ENCODE measurements at regions not wholly inside any gene's neighbourhood (a gene's known extent, or its start where the extent isn't known, plus 50 kb on each side); places are given as distances from the start of the nearest gene placed in this dataset.
"Not testable (repeated sequence)": the region's sequence is repeated elsewhere in the genome, so short reads cannot be mapped to it uniquely, and the experiment has no call there.

DNA sequence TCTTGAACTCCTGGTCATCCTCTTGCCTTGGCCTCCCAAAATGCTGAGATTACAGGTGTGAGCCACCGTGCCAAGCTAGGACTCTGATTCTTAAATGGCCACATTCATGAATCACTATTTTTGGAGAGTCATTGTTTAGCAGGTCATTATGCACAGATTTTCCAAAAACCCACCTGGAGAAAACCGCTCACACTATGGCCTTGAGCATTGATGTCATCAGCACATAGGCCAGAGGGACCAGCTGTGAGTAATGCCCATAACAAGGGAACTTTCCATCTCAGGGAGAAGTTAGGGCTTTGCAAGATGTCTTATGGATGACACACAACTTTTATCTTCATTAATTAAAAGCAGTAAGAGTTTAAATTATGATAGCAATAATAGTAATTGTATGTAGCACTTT lies 86.4 kb upstream of the KIF5B start:
- DNase-seq (ENCODE audit: low read depth in 2 of 2, low spot score in 1 of 2), result no peak

GRCh38 chr10:32141018-32141807 lies 85.0 kb upstream of the KIF5B start:
- no peak for DNase-seq (ENCODE audit: low read depth in 2 of 2, low spot score in 1 of 2)

GRCh38 chr10:32140403-32140802 lies 84.2 kb upstream of the KIF5B start:
- DNase-seq (ENCODE audit: low read depth in 2 of 2, low spot score in 1 of 2), result no peak

- no peak for DNase-seq (ENCODE audit: low read depth in 2 of 2, low spot score in 1 of 2)
Observed at GRCh38 chr10:32139223-32140073, 83.2 kb upstream of the KIF5B start.

DNA sequence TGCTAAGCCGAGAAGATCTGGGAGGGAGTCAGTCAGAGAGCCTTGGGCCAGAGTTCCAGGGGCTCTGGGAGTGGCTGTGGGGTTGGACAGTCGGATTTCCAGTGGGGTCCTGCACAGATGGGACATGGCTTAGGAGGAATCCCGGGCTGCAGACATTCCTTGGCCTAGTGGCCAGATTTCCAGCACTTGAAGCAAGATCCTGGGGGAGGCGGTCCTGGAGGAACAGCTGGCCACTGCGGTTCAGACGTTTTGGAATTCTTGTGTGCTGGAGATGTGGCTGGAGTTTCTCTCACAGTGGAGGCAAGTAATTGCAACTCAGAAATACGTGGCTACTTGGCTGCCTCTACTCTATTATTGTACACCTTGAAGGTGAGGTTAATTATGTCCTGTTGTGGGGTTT lies 80.7 kb upstream of the KIF5B start:
- DNase-seq (ENCODE audit: low read depth in 2 of 2, low spot score in 1 of 2), result not testable (repeated sequence)

- not testable (repeated sequence) for DNase-seq (ENCODE audit: low read depth in 2 of 2, low spot score in 1 of 2)
Observed at GRCh38 chr10:32135796-32136195, 79.6 kb upstream of the KIF5B start.

DNA sequence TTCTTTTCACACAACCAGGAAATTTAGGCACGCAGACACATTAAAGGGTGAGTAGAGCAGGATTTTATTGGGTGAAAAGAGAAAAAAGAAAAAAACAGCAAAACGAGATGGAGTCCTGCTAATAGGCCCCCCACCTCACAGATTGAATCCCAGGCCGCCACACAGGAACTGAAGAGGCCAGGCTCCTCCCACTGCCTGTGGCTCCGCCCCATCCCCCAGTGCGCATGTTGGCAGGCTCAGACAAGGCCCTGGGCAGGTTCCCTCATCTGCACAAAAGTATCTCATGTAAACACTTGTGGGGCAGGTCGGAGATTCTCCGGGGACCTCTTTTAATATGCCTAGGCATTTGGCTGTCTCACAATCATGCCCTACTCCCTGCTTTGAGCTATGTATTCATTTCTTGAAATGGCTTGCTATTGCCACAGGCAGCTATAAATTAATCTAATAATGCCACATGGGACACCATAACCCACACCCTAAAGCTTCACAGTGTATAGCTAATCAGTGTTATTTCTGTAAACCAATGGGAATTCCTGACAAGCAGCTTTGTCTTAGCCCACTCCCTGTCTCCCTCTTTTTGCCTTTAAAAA lies 76.2 kb upstream of the KIF5B start:
- no peak for DNase-seq (ENCODE audit: low read depth in 2 of 2, low spot score in 1 of 2)

DNA sequence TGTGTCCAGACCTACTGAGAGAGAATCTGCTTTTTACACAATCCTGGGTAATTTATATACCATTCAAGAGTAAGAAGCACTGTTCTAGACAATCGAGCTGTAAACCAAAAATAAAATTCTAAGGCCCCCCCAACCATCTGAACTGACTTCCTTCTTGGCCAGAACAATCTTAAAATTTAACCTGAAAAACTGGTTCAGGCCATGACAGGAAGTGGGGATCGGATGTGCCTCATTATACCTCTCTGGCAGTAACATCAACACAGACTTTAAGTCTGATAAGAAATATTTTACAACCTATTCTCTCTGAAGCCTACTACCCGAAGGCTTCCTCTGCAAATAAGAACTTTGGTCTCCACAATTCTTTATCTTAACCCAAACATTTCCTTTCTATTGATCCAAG lies 75.2 kb upstream of the KIF5B start:
- no peak for DNase-seq (ENCODE audit: low read depth in 2 of 2, low spot score in 1 of 2)

GRCh38 chr10:32130788-32131187 lies 74.6 kb upstream of the KIF5B start:
- DNase-seq (ENCODE audit: low read depth in 2 of 2, low spot score in 1 of 2), result no peak

DNA sequence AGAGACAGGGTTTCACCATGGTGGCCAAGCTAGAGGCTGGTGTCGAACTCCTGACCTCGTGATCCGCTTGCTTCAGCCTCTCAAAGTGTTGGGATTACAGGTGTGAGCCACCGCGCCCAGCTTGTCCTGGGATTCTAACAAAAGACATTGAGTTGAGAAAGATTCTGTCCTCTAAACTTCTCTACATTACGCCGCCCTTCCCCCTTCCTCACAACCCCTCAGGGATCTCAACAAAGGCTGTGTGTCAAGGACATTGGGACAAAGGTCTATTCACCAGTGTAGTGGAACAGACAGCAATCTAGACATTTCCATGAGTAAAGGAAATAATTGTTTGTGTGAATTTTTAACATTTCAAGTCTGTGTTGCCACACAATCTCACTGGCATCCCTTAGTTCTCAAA lies 68.8 kb upstream of the KIF5B start:
- no peak for DNase-seq (ENCODE audit: low read depth in 2 of 2, low spot score in 1 of 2)

GRCh38 chr10:32123021-32123420 lies 66.8 kb upstream of the KIF5B start:
- no peak for DNase-seq (ENCODE audit: low read depth in 2 of 2, low spot score in 1 of 2)

DNA sequence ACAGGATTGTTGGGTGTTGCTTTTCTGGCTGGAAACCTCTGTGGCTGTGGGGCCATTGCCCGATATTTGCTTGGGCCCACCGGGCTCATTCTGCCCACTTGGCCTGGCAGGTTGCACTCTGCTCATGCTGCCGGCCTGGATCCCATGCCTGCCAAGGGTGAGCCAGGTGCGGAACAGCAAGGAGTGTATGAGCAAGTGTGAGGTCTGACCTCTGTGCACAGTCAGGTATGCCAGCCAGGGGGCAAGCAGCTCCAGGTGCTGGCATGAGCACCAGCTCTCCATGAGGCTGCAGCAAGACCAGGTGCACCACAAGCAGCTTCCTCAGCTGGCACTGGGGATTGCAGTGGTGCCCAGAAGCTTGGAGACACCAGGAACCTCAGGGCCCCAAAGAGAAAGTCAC lies 65.4 kb upstream of the KIF5B start:
- DNase-seq (ENCODE audit: low read depth in 2 of 2, low spot score in 1 of 2), result no peak

DNA sequence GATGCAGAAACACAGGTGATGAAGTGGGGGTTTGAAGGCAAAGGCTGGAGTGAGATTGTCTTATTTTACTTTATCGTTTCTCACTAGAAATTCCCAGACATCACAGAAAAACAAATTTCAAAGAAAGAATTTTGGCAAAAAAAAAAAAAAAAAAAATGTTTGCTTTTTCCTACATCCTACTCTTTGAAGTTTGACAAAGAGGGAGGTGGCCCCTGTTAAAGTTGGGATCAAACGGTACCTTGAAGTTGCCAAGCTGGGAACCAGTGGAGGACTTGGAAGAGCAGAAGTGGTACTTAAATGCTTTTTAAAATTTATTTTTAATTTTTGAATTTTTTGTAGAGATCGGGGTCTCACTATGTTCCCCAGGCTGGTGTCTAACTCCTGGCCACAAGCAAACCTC lies 63.9 kb upstream of the KIF5B start:
- no peak for DNase-seq (ENCODE audit: low read depth in 2 of 2, low spot score in 1 of 2)

- DNase-seq (ENCODE audit: low read depth in 2 of 2, low spot score in 1 of 2), result no peak
Observed at GRCh38 chr10:32114508-32114907, 58.3 kb upstream of the KIF5B start.

GRCh38 chr10:32112055-32112454 lies 55.8 kb upstream of the KIF5B start:
- DNase-seq (ENCODE audit: low read depth in 2 of 2, low spot score in 1 of 2), result no peak

- no peak for DNase-seq (ENCODE audit: low read depth in 2 of 2, low spot score in 1 of 2)
Observed at GRCh38 chr10:32111585-32111984, 55.4 kb upstream of the KIF5B start.

DNA sequence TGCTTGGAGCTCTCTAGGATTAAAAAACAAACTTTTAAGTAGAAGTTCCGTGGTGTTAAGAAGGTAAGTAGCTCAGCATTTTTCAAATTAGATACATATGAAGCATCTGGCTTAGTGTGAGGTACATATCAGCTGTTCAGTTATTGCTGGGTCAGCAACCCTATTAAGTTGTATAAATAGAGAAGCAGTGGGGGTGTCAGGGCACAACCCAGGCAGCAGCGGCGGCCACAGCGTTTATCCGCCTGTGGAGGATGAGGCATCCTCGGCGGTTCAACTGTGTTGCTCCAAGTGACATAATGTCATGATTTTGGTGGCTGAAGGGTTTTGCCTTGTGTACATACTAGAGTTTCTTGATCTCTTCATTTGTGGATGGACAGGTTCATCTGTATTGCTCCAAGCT lies 54.6 kb upstream of the KIF5B start:
- DNase-seq (ENCODE audit: low read depth in 2 of 2, low spot score in 1 of 2), result no peak

GRCh38 chr10:32109603-32110002 lies 53.4 kb upstream of the KIF5B start:
- DNase-seq (ENCODE audit: low read depth in 2 of 2, low spot score in 1 of 2), result no peak
